DOHH2 (cell line): ENCODE measurements at regions not wholly inside any gene's neighbourhood (a gene's known extent, or its start where the extent isn't known, plus 50 kb on each side); places are given as distances from the start of the nearest gene placed in this dataset.

Experiments
- CTCF ChIP-seq: fragments of 200-600 bp; sonication (generic); IDR thresholded peaks from one replicate; pipeline ENCODE4 v1.5.1; 2014; ENCODE audit warnings: antibody characterized with exemption, mild to moderate bottlenecking, low read depth, low read length; ENCODE audit not compliant: poor library complexity, severe bottlenecking
- EZH2phosphoT487 ChIP-seq: fragments of 200-600 bp; sonication (generic); IDR thresholded peaks from 2 replicates; pipeline ENCODE4 v1.6.1; 2017; ENCODE audit warnings: borderline replicate concordance, mild to moderate bottlenecking, antibody characterized with exemption, low read length, moderate library complexity, mixed read lengths

- TF ChIP-seq CTCF (no peak), EZH2phosphoT487 (no peak)
These were observed 410.3 kb upstream of the PPP1R2C start for GRCh38 chrX:43188296-43188695.
